GM13977 (cell line): ENCODE measurements at regions not wholly inside any gene's neighbourhood (a gene's known extent, or its start where the extent isn't known, plus 50 kb on each side); places are given as distances from the start of the nearest gene placed in this dataset.

ENCODE experiments used
- DNase-seq: peaks from one replicate; pipeline ENCODE4 v3.0.0; 2012; ENCODE audit warnings: low spot score
- in situ Hi-C: fragments of 300-500 bp; cut with MboI; formaldehyde crosslinking; loops from one replicate; pipeline ENCODE4 v1.12.0; 2022; ENCODE audit warnings: low sequenced_read_pairs, low pct_unique_long_range_greater_than_20kb, mixed read lengths, inconsistent platforms; ENCODE audit not compliant: unreplicated experiment
- TF ChIP-seq, protein P1 (sequence below): IDR thresholded peaks from 2 replicates; pipeline ENCODE4 v1.5.1; 2012; ENCODE audit warnings: mild to moderate bottlenecking, control low read depth; ENCODE audit not compliant: insufficient read depth; ENCODE audit errors: extremely low read depth, missing control alignments

DNA sequence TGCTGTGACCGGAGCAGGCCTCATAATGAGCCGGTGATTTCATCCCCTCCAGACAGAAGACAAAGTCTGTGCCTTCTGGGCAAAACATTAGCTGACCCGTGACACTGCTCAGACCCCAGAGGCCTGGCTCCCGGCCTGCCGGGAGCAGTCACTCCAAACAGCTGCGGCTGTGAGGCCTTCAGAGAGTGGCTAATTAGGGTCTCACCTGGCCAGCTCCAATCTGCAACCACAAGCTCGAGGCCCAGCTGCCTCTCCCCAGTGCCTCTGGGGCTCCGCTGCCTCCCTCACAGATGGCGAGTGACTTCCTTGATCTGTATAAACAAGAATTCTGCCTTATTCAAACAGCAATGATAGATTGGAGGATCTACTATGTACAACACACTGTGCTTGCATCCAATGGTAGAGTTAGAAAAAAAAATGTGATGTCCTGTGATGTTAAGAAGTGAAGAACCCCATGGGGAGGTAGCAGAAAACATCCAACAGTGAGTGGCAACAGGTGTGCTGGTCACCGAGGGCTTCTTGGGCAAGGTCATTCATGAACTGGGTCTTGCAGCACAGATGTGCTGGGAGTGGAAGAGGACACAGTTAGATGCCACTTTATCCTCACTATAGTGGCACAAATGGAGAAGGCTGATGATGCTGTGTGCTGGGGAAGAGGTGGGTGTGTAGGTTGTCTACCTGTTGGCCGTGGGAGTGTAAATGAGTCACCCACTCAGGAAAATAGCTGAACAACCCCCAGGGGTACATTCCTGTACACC lies 98.2 kb upstream of the ASAP2 start:
- TF ChIP-seq, protein P1, sequence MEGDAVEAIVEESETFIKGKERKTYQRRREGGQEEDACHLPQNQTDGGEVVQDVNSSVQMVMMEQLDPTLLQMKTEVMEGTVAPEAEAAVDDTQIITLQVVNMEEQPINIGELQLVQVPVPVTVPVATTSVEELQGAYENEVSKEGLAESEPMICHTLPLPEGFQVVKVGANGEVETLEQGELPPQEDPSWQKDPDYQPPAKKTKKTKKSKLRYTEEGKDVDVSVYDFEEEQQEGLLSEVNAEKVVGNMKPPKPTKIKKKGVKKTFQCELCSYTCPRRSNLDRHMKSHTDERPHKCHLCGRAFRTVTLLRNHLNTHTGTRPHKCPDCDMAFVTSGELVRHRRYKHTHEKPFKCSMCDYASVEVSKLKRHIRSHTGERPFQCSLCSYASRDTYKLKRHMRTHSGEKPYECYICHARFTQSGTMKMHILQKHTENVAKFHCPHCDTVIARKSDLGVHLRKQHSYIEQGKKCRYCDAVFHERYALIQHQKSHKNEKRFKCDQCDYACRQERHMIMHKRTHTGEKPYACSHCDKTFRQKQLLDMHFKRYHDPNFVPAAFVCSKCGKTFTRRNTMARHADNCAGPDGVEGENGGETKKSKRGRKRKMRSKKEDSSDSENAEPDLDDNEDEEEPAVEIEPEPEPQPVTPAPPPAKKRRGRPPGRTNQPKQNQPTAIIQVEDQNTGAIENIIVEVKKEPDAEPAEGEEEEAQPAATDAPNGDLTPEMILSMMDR: no peak
- DNase-seq: no peak
- in situ Hi-C loops: no loop called here

- TF ChIP-seq, protein P1: no peak
- in situ Hi-C loops: no loop called here
- DNase-seq: no peak
Observed at GRCh38 chr2:9107168-9108025, 99.2 kb upstream of the ASAP2 start.

GRCh38 chr2:9106338-9107167 lies 100.1 kb upstream of the ASAP2 start:
- TF ChIP-seq, protein P1: no peak
- no peak for DNase-seq
- in situ Hi-C loops: no loop called here

DNA sequence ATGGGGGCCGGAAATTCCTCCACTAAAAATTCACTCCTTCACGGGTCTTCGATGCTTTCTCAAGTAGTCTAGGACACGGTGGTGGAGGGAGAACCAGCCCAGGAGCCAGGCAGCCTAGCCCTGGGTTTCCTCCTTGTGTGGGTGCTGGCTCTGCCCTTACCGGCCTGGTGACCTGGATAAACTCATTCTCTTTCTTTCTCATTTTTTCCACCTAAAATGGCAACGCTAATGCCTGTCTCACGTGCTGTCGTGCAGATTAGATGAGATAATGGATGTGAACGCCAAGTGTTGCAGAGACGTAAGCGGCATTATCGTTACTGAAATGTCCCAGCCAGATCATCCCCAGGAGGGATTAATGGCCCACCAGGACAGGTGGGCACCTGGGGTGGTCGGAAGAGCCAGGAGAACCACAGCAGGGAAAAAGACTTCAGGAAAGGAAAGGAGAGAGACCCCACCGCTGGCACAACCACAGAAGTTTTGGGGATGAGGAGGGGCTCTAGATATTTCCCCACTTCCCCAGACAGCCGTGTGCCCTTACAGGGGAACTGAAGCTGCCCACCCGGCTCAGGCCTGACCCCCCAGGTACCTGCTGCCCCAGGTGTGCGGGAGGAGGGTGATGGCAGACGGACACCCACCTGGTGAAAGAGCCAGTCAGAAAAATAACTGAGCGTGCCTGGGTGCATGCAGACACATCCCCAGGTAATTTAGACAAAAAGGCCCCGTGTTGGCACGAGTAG lies 100.8 kb upstream of the ASAP2 start:
- in situ Hi-C loops: no loop called here
- no peak for DNase-seq
- TF ChIP-seq, protein P1: no peak

DNA sequence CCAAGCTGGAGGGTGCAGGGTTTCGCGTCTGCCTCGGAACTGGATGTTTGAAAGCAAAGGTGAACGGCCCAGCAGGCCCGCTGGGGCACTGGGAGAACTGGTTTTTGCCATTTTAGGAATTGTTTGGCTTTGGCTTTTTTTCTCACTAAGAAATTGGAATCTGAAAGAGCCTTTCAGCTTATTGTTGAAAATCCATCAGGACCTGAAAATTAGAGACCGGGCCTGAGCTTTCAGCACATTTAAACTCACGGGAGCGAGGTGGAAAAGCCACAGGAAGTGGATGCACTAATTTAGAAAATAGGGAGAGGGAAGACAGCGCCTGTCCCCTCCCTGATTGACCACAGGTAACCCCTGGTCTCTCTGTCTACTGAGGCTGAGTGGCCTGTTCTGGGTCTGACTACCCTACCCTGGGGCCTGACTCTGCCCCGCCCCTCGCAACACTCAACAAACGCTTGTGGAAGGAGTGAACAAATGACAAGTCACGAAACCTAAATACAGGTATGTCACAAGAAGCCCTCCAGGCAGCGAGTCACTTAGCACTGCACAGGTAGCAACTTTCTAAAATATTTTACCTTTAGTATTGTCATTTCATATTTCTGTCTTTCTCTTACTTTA lies 100.3 kb upstream of the MBOAT2 start:
- in situ Hi-C loops: no loop called here
- no peak for DNase-seq
- TF ChIP-seq, protein P1: no peak
